ENCODE measurements at regions not wholly inside any gene's neighbourhood (a gene's known extent, or its start where the extent isn't known, plus 50 kb on each side); places are given as distances from the start of the nearest gene placed in this dataset.

DNA sequence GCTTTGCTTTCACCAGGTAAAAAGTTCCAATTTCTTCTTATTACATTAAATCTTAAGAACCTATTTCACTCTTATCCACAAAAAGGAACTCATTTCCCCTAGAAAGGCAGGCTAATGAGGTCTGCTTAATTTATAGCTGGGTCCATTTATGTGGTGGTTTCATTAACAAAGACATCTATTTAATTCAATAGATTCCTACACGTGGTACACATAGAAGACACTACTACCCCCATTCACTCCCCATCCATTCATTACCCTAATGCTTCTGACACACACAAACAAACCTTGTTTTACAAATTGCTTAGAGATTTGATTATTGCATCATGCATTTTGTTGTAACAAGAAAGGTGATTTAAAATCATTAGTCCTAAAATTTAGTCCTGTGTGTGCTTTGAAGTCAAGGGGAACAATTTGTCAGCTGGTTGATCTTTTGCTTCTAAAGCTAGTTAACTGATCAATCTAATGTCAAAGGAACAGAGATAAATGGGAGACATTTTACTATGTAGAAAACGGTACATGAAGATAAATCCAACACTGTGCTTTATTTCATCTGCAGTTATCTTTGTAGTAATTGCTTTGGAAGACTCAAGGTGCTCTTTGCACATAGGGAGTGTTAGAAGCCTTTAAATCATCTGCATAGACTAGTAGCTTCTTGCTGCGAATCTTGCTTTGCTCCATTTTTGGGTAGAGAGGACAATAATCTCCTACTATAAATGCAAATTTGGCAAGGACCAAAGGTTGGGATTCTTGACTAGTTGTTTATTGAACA lies 379.2 kb downstream of the CDH11 start:
- TF ChIP-seq, protein P1, sequence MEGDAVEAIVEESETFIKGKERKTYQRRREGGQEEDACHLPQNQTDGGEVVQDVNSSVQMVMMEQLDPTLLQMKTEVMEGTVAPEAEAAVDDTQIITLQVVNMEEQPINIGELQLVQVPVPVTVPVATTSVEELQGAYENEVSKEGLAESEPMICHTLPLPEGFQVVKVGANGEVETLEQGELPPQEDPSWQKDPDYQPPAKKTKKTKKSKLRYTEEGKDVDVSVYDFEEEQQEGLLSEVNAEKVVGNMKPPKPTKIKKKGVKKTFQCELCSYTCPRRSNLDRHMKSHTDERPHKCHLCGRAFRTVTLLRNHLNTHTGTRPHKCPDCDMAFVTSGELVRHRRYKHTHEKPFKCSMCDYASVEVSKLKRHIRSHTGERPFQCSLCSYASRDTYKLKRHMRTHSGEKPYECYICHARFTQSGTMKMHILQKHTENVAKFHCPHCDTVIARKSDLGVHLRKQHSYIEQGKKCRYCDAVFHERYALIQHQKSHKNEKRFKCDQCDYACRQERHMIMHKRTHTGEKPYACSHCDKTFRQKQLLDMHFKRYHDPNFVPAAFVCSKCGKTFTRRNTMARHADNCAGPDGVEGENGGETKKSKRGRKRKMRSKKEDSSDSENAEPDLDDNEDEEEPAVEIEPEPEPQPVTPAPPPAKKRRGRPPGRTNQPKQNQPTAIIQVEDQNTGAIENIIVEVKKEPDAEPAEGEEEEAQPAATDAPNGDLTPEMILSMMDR (conservative IDR thresholded peaks at IDR 0.05): no peak
- TF ChIP-seq ZFX (IDR thresholded peaks at IDR 0.05): no peak

Measured in C4-2B (cell line).